ENCODE measurements at regions not wholly inside any gene's neighbourhood (a gene's known extent, or its start where the extent isn't known, plus 50 kb on each side); places are given as distances from the start of the nearest gene placed in this dataset.
"Not testable (repeated sequence)": the region's sequence is repeated elsewhere in the genome, so short reads cannot be mapped to it uniquely, and the experiment has no call there.

- ChIA-PET POLR2A (no interaction called here), CTCF (no interaction called here)
- intact Hi-C loops (cut with DNase I, micrococcal nuclease), result no loop called here
- peaks cover 3% of the 10 kb centered on the region for H3K9me3 Mint-ChIP-seq (ENCODE audit: low read depth)
- peaks cover 3% of the 10 kb centered on the region for H3K4me1 Mint-ChIP-seq
- ATAC-seq, result no peak
- no peak for DNase-seq
- H3K36me3 Mint-ChIP-seq (ENCODE audit: low read depth), result no peaks in the 10 kb centered on the region
- no peak overlapping the region for H3K4me3 Mint-ChIP-seq
- no peaks in the 10 kb centered on the region for H3K27me3 Mint-ChIP-seq
- H3K27ac Mint-ChIP-seq, result no peak overlapping the region
Observed at GRCh38 chr12:124676714-124677462, 109.5 kb upstream of the NCOR2 start.

- H3K4me3 Mint-ChIP-seq, result no peak overlapping the region
- H3K4me1 Mint-ChIP-seq, result peaks cover 3% of the 10 kb centered on the region
- H3K27ac Mint-ChIP-seq, result no peak overlapping the region
- no peaks in the 10 kb centered on the region for H3K36me3 Mint-ChIP-seq (ENCODE audit: low read depth)
- ChIA-PET CTCF (no interaction called here), POLR2A (no interaction called here)
- intact Hi-C loops (cut with DNase I, micrococcal nuclease), result no loop called here
- no peak for DNase-seq
- no peak for ATAC-seq
- peaks cover 3% of the 10 kb centered on the region for H3K9me3 Mint-ChIP-seq (ENCODE audit: low read depth)
- H3K27me3 Mint-ChIP-seq, result no peaks in the 10 kb centered on the region
Observed at GRCh38 chr12:124675881-124676713, 108.7 kb upstream of the NCOR2 start.

- Mint-ChIP-seq H3K4me3 (no peak overlapping the region), H3K27me3 (no peaks in the 10 kb centered on the region), H3K9me3 (ENCODE audit: low read depth) (peaks cover 3% of the 10 kb centered on the region), H3K4me1 (peaks cover 3% of the 10 kb centered on the region), H3K27ac (no peak overlapping the region), H3K36me3 (ENCODE audit: low read depth) (no peaks in the 10 kb centered on the region)
- POLR2A ChIA-PET, result no interaction called here
- DNase-seq (no peak), ATAC-seq (no peak)
- CTCF ChIA-PET, result no interaction called here
- intact Hi-C loops (cut with DNase I, micrococcal nuclease), result no loop called here
Observed at GRCh38 chr12:124674937-124675336, 107.5 kb upstream of the NCOR2 start.

GRCh38 chr12:124673801-124674617, 106.6 kb upstream of the NCOR2 start:
- Mint-ChIP-seq H3K27me3 (no peaks in the 10 kb centered on the region), H3K36me3 (ENCODE audit: low read depth) (no peaks in the 10 kb centered on the region), H3K9me3 (ENCODE audit: low read depth) (peaks cover 3% of the 10 kb centered on the region), H3K4me1 (peaks cover 3% of the 10 kb centered on the region), H3K4me3 (no peak overlapping the region), H3K27ac (no peak overlapping the region)
- intact Hi-C loops (cut with DNase I, micrococcal nuclease), result no loop called here
- ChIA-PET CTCF (interaction anchor here (0.9 kb wide), 1 partner anchor 12 kb away, joined by 3 read pairs; no protein-coding TSS in a partner anchor), POLR2A (no interaction called here)
- DNase-seq (no peak), ATAC-seq (no peak)

GRCh38 chr12:124669271-124669721, 101.9 kb upstream of the NCOR2 start:
- H3K4me1 Mint-ChIP-seq; H3K4me3 Mint-ChIP-seq; DNase-seq; H3K9me3 Mint-ChIP-seq (ENCODE audit: low read depth); intact Hi-C loops (cut with DNase I, micrococcal nuclease); ATAC-seq; H3K36me3 Mint-ChIP-seq (ENCODE audit: low read depth); H3K27me3 Mint-ChIP-seq; H3K27ac Mint-ChIP-seq; CTCF ChIA-PET; POLR2A ChIA-PET: not testable (repeated sequence)

- H3K27ac Mint-ChIP-seq, result no peak overlapping the region
- DNase-seq (no peak), ATAC-seq (no peak)
- H3K9me3 Mint-ChIP-seq (ENCODE audit: low read depth), result peaks cover 6% of the 10 kb centered on the region
- no peak overlapping the region for H3K4me3 Mint-ChIP-seq
- intact Hi-C loops (cut with DNase I, micrococcal nuclease), result no loop called here
- H3K27me3 Mint-ChIP-seq, result no peaks in the 10 kb centered on the region
- H3K36me3 Mint-ChIP-seq (ENCODE audit: low read depth), result no peaks in the 10 kb centered on the region
- POLR2A ChIA-PET, result no interaction called here
- CTCF ChIA-PET, result no interaction called here
- H3K4me1 Mint-ChIP-seq, result no peaks in the 10 kb centered on the region
Observed at GRCh38 chr12:124668602-124669001, 101.2 kb upstream of the NCOR2 start.

- Mint-ChIP-seq H3K4me1 (no peaks in the 10 kb centered on the region), H3K27ac (no peak overlapping the region), H3K27me3 (no peaks in the 10 kb centered on the region), H3K4me3 (no peak overlapping the region), H3K36me3 (ENCODE audit: low read depth) (no peaks in the 10 kb centered on the region), H3K9me3 (ENCODE audit: low read depth) (peaks cover 6% of the 10 kb centered on the region)
- intact Hi-C loops (cut with DNase I, micrococcal nuclease), result no loop called here
- ATAC-seq (no peak), DNase-seq (no peak)
- ChIA-PET CTCF (no interaction called here), POLR2A (no interaction called here)
Observed at GRCh38 chr12:124667506-124668326, 100.3 kb upstream of the NCOR2 start.

GRCh38 chr12:124666722-124667259, 99.4 kb upstream of the NCOR2 start:
- intact Hi-C loops (cut with DNase I, micrococcal nuclease), result no loop called here
- CTCF ChIA-PET, result interaction anchor here (0.6 to 1.7 kb wide), 3 partner anchors 15 to 351 kb away, joined by 3 read pairs; no protein-coding TSS in a partner anchor
- DNase-seq, result no peak
- Mint-ChIP-seq H3K36me3 (ENCODE audit: low read depth) (no peaks in the 10 kb centered on the region), H3K27ac (no peak overlapping the region), H3K9me3 (ENCODE audit: low read depth) (peaks cover 6% of the 10 kb centered on the region), H3K4me3 (no peak overlapping the region), H3K27me3 (no peaks in the 10 kb centered on the region), H3K4me1 (no peaks in the 10 kb centered on the region)
- ATAC-seq, result no peak
- POLR2A ChIA-PET, result no interaction called here

- no peak overlapping the region for H3K4me3 Mint-ChIP-seq
- POLR2A ChIA-PET, result no interaction called here
- H3K4me1 Mint-ChIP-seq, result no peaks in the 10 kb centered on the region
- DNase-seq, result no peak
- H3K9me3 Mint-ChIP-seq (ENCODE audit: low read depth), result peaks cover 6% of the 10 kb centered on the region
- no peaks in the 10 kb centered on the region for H3K27me3 Mint-ChIP-seq
- no peak overlapping the region for H3K27ac Mint-ChIP-seq
- no peak for ATAC-seq
- intact Hi-C loops (cut with DNase I, micrococcal nuclease), result no loop called here
- no peaks in the 10 kb centered on the region for H3K36me3 Mint-ChIP-seq (ENCODE audit: low read depth)
- CTCF ChIA-PET, result interaction anchor here (1.7 kb wide), 1 partner anchor 33 kb away, joined by 3 read pairs; no protein-coding TSS in a partner anchor
Observed at GRCh38 chr12:124665511-124665910, 98.1 kb upstream of the NCOR2 start.

GRCh38 chr12:124664395-124665111, 97.1 kb upstream of the NCOR2 start:
- intact Hi-C loops (cut with DNase I, micrococcal nuclease), result no loop called here

More at GRCh38 chr12:124664395-124665111, 97.1 kb upstream of the NCOR2 start:
- ChIA-PET POLR2A (no interaction called here), CTCF (interaction anchor here (0.6 to 0.7 kb wide), 2 partner anchors 48 to 540 kb away, joined by 3 read pairs; no protein-coding TSS in a partner anchor)
- H3K27ac Mint-ChIP-seq, result no peak overlapping the region
- DNase-seq (no peak), ATAC-seq (no peak)
- H3K9me3 Mint-ChIP-seq (ENCODE audit: low read depth), result peaks cover 6% of the 10 kb centered on the region
- H3K36me3 Mint-ChIP-seq (ENCODE audit: low read depth), result no peaks in the 10 kb centered on the region
- no peaks in the 10 kb centered on the region for H3K27me3 Mint-ChIP-seq
- H3K4me1 Mint-ChIP-seq, result no peaks in the 10 kb centered on the region
- H3K4me3 Mint-ChIP-seq, result no peak overlapping the region

Data from activated CD4-positive, alpha-beta T cell treated with anti-CD3 and anti-CD28 coated beads for 36 hours (primary cell).